GM21619 (cell line): ENCODE measurements at regions not wholly inside any gene's neighbourhood (a gene's known extent, or its start where the extent isn't known, plus 50 kb on each side); places are given as distances from the start of the nearest gene placed in this dataset.

Experiments used
- ATAC-seq: cut with Tn5 transposase; IDR thresholded peaks from one replicate; pipeline ENCODE4 v1.9.1; 2021; ENCODE audit not compliant: unreplicated experiment

- no peak for ATAC-seq
Observed at GRCh38 chr1:83689921-83690868, 308.7 kb downstream of the TTLL7 start.

DNA sequence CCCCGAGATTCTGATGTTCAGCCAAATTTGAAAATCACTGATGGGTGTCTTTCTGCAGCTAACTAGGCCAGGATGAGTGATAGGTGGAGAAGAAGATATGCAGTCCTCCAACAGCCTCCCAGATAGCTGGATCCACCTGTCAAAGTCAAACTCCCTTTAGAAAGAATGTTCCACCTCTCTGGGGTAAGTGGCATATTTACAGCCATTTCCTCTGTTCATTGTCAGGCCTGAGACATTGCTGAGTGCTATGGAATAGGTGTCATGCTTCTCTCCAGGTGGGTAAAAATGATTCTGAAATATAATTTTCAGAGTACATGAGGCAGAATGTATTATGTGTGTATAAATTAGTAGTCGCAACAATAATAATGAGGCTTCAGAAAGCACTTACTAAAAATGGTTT lies 316.8 kb downstream of the TTLL7 start:
- no peak for ATAC-seq

GRCh38 chr1:83676106-83676505 lies 322.8 kb downstream of the TTLL7 start:
- ATAC-seq: no peak

- ATAC-seq: no peak
Observed at GRCh38 chr1:83673312-83673711, 325.6 kb downstream of the TTLL7 start.

DNA sequence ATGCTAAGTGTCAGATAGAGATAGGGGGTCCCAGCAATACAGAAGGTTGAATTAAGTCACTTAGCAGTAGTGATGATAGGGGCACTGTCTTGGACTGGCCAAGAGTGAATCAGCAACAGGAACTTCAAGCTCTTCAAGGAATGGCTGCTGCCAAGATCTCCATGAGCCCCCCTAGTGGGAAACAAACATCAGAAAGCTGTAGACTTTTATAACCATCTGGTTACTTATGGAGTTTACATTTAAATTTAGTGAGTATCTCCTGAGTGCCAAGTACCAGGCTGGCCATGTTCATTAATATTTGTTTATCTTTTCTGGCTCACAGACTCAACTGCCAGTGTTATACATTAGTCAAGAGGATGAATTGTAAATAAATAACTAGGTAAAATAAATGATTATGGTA lies 327.3 kb downstream of the TTLL7 start:
- no peak for ATAC-seq

- ATAC-seq: no peak
Observed at GRCh38 chr1:83670909-83671565, 327.9 kb downstream of the TTLL7 start.

- ATAC-seq: no peak
Observed at GRCh38 chr1:83641796-83642443, 357.0 kb downstream of the TTLL7 start.

DNA sequence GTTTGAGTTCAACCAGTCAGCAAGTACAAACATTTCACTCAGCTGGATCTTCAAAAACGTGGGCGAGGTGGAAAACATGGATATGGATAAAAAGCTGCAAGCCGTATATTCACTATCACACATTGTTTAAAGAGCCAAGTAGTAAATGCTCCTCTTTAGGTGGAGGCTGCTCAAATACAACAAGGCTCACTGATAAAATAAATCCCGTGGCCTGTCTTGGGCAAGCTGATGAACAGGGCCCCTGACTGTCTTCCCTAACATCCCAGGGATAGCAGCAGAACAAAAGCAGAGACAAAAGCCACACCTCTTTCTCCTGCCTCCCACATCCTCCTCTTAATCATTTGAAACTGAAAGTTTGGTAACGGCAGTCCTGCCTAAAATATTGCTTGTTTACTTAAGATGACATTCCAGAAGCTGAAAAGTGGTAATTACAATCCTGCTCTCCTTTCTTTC lies 357.7 kb downstream of the TTLL7 start:
- ATAC-seq: no peak

DNA sequence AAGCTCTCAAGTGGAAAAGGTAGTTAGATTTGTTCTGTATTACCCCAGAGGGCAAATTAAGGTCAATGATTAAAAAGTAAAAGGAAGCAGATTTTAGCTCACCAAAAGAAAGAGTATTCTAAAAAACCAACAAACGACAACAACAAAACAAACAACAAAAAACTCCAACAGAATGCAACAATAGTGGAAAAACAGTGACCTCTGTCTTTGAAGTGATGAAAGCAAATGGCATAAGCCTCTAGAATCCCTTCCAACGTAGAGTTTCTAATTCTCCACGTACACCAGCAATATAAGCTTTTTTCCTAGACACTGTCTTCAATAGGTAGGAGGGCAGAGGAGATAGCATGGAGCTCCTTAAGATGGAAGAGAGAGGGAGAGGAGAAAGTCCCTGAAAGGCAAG lies 359.1 kb downstream of the TTLL7 start:
- ATAC-seq: no peak

GRCh38 chr1:83637586-83637985 lies 361.3 kb downstream of the TTLL7 start:
- ATAC-seq: no peak

GRCh38 chr1:83637009-83637408 lies 361.9 kb downstream of the TTLL7 start:
- ATAC-seq: no peak

DNA sequence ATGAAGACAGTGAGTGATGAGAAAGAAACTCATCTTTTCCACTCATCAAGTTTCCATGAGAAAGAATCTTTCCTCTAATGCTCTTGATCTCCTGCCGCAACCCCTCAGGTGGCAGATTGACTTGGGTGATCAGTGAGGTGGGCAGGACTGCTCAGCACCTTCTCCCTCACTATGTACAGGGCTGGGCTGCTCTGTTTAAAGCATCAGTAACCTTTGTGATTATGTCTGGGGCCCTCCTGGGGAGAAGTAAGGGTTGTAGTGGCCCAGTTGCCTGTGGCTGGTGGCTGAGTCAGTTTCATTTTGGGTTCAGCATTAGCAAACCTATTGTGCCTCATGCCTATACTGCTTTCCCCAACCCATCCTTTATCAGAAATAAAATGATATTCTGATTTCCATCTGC lies 366.0 kb downstream of the TTLL7 start:
- ATAC-seq: no peak

DNA sequence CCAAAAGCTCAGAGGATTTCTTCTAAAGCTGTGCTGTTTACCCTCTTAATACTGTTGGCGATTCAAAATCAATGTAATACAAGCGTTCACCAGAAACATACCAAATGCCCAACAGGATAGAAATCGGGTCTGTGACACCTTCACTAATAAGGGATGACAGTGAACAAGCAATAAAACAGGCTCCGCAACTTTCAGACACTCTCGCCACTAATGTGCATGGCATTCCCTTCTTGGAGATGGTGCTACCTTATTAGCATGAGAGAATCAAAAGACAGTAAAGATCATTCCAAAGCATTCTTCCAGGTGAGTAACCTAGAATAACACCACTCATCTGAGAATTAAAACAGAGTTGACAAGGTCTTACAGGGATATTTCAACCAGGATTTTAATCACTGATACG lies 367.1 kb downstream of the TTLL7 start:
- ATAC-seq: no peak

- ATAC-seq: no peak
Observed at GRCh38 chr1:83627045-83627444, 371.9 kb downstream of the TTLL7 start.

- ATAC-seq: peak; percentile 68
Observed at GRCh38 chr1:83626603-83627002, 372.3 kb downstream of the TTLL7 start.

DNA sequence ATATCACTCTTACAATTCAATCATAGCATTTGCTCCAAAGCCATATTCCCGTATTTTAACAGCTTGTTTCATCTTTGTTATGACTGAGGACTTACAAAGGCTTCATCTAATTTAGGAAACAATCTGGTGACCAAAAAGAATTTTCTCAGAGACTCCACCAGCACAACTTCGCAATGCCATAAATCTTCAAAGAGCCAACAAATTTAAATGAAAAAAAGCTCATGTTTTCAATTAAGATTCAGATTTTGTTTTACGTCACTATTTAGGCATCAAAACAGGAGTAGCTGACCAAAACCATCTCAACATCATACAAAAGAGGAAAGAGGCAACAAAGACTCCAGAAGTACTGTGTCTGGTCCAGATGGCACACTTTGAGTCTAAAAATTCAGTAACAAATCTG lies 373.3 kb downstream of the TTLL7 start:
- no peak for ATAC-seq

GRCh38 chr1:83620016-83620415 lies 378.9 kb downstream of the TTLL7 start:
- no peak for ATAC-seq

GRCh38 chr1:83619170-83619896 lies 379.6 kb downstream of the TTLL7 start:
- ATAC-seq: no peak

DNA sequence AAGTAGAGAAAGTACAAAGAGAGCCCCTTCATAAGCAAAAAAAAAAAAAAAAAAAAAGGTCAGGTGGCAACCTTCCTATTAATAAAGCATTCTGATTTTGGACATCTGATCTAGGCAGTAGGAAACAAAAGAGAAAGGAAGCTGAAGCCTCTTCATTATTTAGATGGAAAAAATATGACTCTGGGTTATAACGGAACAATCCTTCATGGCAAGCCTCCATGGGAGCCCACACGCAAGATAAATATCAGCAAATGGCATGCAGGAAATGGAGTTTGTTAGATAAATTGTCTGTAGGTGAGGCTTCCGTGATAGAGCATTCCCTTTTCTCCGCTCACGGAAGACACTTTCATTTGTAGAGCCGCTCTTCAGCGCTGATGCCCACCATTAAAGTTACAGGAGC lies 381.0 kb downstream of the TTLL7 start:
- ATAC-seq: no peak

- no peak for ATAC-seq
Observed at GRCh38 chr1:83615370-83615769, 383.6 kb downstream of the TTLL7 start.

DNA sequence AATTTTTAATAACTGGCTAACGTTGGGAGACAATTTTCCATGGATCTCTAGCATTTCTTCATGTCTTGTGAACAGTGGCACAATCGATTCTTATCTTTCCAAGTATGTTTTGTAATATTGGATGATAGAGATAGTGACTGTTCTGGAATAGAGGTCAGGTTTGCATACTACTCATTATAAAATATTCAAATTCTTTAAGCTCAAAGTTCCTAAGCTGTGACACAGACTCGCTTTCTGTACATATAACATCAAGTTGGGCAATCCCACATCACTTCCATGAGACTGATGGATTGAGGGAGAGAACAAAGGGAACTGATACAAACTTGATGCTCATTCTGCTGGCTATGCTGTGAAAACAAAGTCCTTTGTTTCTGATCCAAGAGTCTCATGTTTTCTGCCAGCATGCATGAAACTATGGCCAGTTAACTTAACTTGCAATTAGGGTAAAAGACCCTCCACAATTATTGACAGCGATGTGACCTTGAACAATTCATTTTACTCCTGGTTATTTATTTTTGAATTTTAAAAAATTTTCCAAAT lies 392.4 kb downstream of the TTLL7 start:
- no peak for ATAC-seq
